WTC11 (cell line): ENCODE measurements at regions not wholly inside any gene's neighbourhood (a gene's known extent, or its start where the extent isn't known, plus 50 kb on each side); places are given as distances from the start of the nearest gene placed in this dataset.

Experiments
- ATAC-seq: fragments of 200-7000 bp; cut with Tn5 transposase; 2 replicates; pipeline ENCODE4 v1.10.0; 2021; ENCODE audit warnings: mild to moderate bottlenecking, moderate library complexity
- CTCF ChIA-PET: fragments of 300-600 bp; sonication (Branson Sonifier 250); formaldehyde crosslinking; loops from one replicate; lab custom pipeline; 2021; ENCODE audit warnings: antibody characterized with exemption; lab: Charles Lee
- POLR2A ChIA-PET: fragments of 350-600 bp; sonication (Branson Sonifier 250); formaldehyde crosslinking; loops from one replicate; lab custom pipeline; 2021; ENCODE audit warnings: antibody characterized with exemption; lab: Charles Lee
- DNase-seq: peaks from one replicate; pipeline ENCODE4 v3.0.0; 2021; ENCODE audit warnings: low spot score
- H3K27ac Mint-ChIP-seq: 2 replicates; pipeline ENCODE4 v1.8.0; 2021; ENCODE audit warnings: mixed read lengths
- H3K27me3 Mint-ChIP-seq: 2 replicates; pipeline ENCODE4 v1.8.0; 2021; ENCODE audit warnings: low read depth, mild to moderate bottlenecking, moderate library complexity, mixed read lengths
- H3K36me3 Mint-ChIP-seq: 2 replicates; pipeline ENCODE4 v1.8.0; 2021; ENCODE audit warnings: mixed read lengths
- H3K4me1 Mint-ChIP-seq: 2 replicates; pipeline ENCODE4 v1.8.0; 2022; ENCODE audit warnings: mixed read lengths
- H3K4me3 Mint-ChIP-seq: 2 replicates; pipeline ENCODE4 v1.8.0; 2021; ENCODE audit warnings: mild to moderate bottlenecking, moderate library complexity, mixed read lengths
- H3K9me3 Mint-ChIP-seq: 2 replicates; pipeline ENCODE4 v1.8.0; 2021; ENCODE audit warnings: mixed read lengths
- CREM ChIP-seq: sonication (generic); formaldehyde crosslinking; IDR thresholded peaks from 2 replicates; pipeline ENCODE4 v1.8.1; 2022; ENCODE audit warnings: mild to moderate bottlenecking, missing genetic modification reagents, moderate library complexity
- ELF4 ChIP-seq: sonication (generic); formaldehyde crosslinking; IDR thresholded peaks from 2 replicates; pipeline ENCODE4 v1.8.1; 2022; ENCODE audit warnings: low read depth, mild to moderate bottlenecking, moderate library complexity, missing genetic modification reagents
- GABPB1 ChIP-seq: sonication (generic); formaldehyde crosslinking; IDR thresholded peaks from 2 replicates; pipeline ENCODE4 v1.8.1; 2023; ENCODE audit warnings: mild to moderate bottlenecking, missing genetic modification reagents
- NFYB ChIP-seq: sonication (generic); formaldehyde crosslinking; conservative IDR thresholded peaks from 2 replicates; pipeline ENCODE4 v1.8.0; 2022; ENCODE audit warnings: low read depth, missing genetic modification reagents
- PRRX2 ChIP-seq: fragments of 250-450 bp; sonication (Bioruptor Pico); IDR thresholded peaks from 2 replicates; pipeline ENCODE4 v1.8.0; 2021; ENCODE audit warnings: mild to moderate bottlenecking
- SMAD3 ChIP-seq: sonication (generic); formaldehyde crosslinking; IDR thresholded peaks from 2 replicates; pipeline ENCODE4 v1.8.0; 2022; ENCODE audit warnings: missing genetic modification reagents, mild to moderate bottlenecking, borderline replicate concordance
- TEAD1 ChIP-seq: sonication (generic); formaldehyde crosslinking; IDR thresholded peaks from 2 replicates; pipeline ENCODE4 v1.8.0; 2022; ENCODE audit warnings: mild to moderate bottlenecking, missing genetic modification reagents
- ZNF138 ChIP-seq: sonication (generic); formaldehyde crosslinking; conservative IDR thresholded peaks from 2 replicates; pipeline ENCODE4 v1.8.1; 2022; ENCODE audit warnings: mild to moderate bottlenecking, moderate library complexity, missing genetic modification reagents
- ZNF423 ChIP-seq: fragments of 250-450 bp; sonication (Bioruptor Pico); IDR thresholded peaks from 2 replicates; pipeline ENCODE4 v2.1.2; 2022; ENCODE audit warnings: mild to moderate bottlenecking, moderate library complexity
- TF ChIP-seq, protein P1 (sequence below): sonication (generic); formaldehyde crosslinking; IDR thresholded peaks from 2 replicates; pipeline ENCODE4 v1.8.0; 2022; ENCODE audit warnings: missing genetic modification reagents
- TF ChIP-seq, protein P2 (sequence below): sonication (generic); formaldehyde crosslinking; IDR thresholded peaks from 2 replicates; pipeline ENCODE4 v1.8.1; 2023; ENCODE audit warnings: mild to moderate bottlenecking, missing genetic modification reagents, borderline replicate concordance
- TF ChIP-seq, protein P3 (sequence below): fragments of 250-450 bp; sonication (Bioruptor Pico); IDR thresholded peaks from 2 replicates; pipeline ENCODE4 v2.1.2; 2022; ENCODE audit warnings: mild to moderate bottlenecking, moderate library complexity
- TF ChIP-seq, protein P4 (sequence below): sonication (generic); formaldehyde crosslinking; IDR thresholded peaks from 2 replicates; pipeline ENCODE4 v1.8.0; 2023; ENCODE audit warnings: missing genetic modification reagents, mild to moderate bottlenecking, borderline replicate concordance

DNA sequence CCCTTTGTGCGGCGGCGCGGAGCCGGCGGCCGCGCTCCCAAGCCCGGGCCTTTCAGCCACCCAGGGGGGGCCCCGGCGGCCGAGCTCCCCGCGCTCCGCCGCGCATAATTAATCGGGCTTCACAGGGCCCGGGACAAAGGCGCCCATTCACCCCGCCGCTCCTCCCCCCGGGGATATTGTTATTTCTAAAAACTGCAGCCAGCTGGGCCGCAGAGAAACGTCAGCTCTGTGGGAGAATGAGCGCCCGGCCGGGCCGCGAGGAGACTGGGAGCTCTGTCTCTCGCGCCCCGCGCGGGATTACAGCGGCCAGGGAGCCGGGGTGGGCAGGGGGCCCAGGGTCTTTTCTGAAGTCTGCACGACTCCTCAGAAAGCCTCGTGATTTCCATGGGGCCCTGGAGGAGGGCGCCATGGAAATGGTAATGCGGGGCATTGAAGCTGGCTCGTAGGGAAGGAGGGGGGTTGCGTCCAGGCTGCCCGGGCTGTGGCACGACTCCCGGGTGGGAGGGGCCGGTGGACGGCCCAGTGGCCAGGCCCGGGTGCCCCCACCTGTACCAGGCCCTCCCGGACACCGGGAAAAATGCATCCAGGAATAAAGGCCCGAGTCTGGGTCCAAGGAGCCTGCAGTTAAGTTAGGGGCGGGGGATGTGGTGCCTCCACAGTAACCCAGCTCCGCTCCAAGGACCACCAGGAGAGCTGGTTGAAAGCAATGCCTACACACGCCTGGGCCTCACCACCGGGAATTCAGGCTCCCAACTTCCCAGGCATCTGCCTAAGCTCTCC, 125.3 kb downstream of the ZFP36L2 start (continued):
- TF ChIP-seq ZNF423 (CRISPR knock-in tag) (peak; percentile 87), PRRX2 (no peak), SMAD3 (CRISPR knock-in tag) (peak; percentile 43; the same call in 1 of the 2 replicates)
- TF ChIP-seq, protein P1, sequence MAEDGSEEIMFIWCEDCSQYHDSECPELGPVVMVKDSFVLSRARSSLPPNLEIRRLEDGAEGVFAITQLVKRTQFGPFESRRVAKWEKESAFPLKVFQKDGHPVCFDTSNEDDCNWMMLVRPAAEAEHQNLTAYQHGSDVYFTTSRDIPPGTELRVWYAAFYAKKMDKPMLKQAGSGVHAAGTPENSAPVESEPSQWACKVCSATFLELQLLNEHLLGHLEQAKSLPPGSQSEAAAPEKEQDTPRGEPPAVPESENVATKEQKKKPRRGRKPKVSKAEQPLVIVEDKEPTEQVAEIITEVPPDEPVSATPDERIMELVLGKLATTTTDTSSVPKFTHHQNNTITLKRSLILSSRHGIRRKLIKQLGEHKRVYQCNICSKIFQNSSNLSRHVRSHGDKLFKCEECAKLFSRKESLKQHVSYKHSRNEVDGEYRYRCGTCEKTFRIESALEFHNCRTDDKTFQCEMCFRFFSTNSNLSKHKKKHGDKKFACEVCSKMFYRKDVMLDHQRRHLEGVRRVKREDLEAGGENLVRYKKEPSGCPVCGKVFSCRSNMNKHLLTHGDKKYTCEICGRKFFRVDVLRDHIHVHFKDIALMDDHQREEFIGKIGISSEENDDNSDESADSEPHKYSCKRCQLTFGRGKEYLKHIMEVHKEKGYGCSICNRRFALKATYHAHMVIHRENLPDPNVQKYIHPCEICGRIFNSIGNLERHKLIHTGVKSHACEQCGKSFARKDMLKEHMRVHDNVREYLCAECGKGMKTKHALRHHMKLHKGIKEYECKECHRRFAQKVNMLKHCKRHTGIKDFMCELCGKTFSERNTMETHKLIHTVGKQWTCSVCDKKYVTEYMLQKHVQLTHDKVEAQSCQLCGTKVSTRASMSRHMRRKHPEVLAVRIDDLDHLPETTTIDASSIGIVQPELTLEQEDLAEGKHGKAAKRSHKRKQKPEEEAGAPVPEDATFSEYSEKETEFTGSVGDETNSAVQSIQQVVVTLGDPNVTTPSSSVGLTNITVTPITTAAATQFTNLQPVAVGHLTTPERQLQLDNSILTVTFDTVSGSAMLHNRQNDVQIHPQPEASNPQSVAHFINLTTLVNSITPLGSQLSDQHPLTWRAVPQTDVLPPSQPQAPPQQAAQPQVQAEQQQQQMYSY (CRISPR knock-in tag): peak; percentile 72
- TF ChIP-seq, protein P2, sequence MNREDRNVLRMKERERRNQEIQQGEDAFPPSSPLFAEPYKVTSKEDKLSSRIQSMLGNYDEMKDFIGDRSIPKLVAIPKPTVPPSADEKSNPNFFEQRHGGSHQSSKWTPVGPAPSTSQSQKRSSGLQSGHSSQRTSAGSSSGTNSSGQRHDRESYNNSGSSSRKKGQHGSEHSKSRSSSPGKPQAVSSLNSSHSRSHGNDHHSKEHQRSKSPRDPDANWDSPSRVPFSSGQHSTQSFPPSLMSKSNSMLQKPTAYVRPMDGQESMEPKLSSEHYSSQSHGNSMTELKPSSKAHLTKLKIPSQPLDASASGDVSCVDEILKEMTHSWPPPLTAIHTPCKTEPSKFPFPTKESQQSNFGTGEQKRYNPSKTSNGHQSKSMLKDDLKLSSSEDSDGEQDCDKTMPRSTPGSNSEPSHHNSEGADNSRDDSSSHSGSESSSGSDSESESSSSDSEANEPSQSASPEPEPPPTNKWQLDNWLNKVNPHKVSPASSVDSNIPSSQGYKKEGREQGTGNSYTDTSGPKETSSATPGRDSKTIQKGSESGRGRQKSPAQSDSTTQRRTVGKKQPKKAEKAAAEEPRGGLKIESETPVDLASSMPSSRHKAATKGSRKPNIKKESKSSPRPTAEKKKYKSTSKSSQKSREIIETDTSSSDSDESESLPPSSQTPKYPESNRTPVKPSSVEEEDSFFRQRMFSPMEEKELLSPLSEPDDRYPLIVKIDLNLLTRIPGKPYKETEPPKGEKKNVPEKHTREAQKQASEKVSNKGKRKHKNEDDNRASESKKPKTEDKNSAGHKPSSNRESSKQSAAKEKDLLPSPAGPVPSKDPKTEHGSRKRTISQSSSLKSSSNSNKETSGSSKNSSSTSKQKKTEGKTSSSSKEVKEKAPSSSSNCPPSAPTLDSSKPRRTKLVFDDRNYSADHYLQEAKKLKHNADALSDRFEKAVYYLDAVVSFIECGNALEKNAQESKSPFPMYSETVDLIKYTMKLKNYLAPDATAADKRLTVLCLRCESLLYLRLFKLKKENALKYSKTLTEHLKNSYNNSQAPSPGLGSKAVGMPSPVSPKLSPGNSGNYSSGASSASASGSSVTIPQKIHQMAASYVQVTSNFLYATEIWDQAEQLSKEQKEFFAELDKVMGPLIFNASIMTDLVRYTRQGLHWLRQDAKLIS: 0 out of 2 replicates have a peak, but pooled peaks have one; percentile 59

DNA sequence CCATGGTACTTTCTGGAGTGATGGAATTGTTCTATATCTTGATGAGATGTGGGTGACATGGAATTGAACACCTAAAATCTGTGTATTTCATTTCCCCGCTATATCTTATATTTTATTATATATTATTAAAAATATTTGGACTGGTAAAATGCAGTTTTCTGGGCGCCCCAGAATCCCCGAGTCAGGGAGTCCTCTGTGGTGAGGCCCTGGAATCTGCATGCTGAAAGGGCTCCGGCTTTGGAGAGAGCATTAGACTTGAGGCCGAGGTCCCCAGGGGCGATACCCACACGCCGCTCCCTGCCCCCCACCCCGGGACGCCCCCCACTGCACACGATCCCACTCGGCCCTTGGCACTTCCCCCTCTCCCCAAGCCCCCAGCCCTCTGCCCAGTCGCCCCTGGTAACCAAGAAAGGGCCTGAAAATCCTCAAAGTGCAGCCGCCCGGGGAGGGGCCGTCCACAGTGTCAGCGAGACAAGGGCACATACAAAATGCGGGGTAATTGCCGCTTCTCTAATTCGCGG, 126.0 kb downstream of the ZFP36L2 start:
- H3K36me3 Mint-ChIP-seq: peaks cover 8% of the 10 kb centered on the region; the same call in 1 of the 2 replicates
- ATAC-seq: no peak

More for the DNA sequence above, 126.0 kb downstream of the ZFP36L2 start:
- ChIA-PET CTCF (interaction anchor here (1.0 to 2.7 kb wide), 10 partner anchors 10 to 384 kb away, joined by 3 to 17 read pairs (median 6); no protein-coding TSS in a partner anchor), POLR2A (no interaction called here)
- DNase-seq: no peak
- peaks cover 23% of the 10 kb centered on the region for H3K4me1 Mint-ChIP-seq
- H3K27me3 Mint-ChIP-seq: peaks cover 34% of the 10 kb centered on the region
- TF ChIP-seq GABPB1 (CRISPR knock-in tag) (no peak), CREM (CRISPR knock-in tag) (no peak), ELF4 (no peak), ZNF138 (CRISPR knock-in tag) (no peak), TEAD1 (CRISPR knock-in tag) (no peak), NFYB (CRISPR knock-in tag) (no peak)
- TF ChIP-seq, protein P2: no peak
- TF ChIP-seq, protein P3, sequence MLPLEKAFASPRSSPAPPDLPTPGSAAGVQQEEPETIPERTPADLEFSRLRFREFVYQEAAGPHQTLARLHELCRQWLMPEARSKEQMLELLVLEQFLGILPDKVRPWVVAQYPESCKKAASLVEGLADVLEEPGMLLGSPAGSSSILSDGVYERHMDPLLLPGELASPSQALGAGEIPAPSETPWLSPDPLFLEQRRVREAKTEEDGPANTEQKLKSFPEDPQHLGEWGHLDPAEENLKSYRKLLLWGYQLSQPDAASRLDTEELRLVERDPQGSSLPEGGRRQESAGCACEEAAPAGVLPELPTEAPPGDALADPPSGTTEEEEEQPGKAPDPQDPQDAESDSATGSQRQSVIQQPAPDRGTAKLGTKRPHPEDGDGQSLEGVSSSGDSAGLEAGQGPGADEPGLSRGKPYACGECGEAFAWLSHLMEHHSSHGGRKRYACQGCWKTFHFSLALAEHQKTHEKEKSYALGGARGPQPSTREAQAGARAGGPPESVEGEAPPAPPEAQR (CRISPR knock-in tag): no peak
- TF ChIP-seq, protein P4, sequence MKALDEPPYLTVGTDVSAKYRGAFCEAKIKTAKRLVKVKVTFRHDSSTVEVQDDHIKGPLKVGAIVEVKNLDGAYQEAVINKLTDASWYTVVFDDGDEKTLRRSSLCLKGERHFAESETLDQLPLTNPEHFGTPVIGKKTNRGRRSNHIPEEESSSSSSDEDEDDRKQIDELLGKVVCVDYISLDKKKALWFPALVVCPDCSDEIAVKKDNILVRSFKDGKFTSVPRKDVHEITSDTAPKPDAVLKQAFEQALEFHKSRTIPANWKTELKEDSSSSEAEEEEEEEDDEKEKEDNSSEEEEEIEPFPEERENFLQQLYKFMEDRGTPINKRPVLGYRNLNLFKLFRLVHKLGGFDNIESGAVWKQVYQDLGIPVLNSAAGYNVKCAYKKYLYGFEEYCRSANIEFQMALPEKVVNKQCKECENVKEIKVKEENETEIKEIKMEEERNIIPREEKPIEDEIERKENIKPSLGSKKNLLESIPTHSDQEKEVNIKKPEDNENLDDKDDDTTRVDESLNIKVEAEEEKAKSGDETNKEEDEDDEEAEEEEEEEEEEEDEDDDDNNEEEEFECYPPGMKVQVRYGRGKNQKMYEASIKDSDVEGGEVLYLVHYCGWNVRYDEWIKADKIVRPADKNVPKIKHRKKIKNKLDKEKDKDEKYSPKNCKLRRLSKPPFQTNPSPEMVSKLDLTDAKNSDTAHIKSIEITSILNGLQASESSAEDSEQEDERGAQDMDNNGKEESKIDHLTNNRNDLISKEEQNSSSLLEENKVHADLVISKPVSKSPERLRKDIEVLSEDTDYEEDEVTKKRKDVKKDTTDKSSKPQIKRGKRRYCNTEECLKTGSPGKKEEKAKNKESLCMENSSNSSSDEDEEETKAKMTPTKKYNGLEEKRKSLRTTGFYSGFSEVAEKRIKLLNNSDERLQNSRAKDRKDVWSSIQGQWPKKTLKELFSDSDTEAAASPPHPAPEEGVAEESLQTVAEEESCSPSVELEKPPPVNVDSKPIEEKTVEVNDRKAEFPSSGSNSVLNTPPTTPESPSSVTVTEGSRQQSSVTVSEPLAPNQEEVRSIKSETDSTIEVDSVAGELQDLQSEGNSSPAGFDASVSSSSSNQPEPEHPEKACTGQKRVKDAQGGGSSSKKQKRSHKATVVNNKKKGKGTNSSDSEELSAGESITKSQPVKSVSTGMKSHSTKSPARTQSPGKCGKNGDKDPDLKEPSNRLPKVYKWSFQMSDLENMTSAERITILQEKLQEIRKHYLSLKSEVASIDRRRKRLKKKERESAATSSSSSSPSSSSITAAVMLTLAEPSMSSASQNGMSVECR (CRISPR knock-in tag): no peak
- H3K4me3 Mint-ChIP-seq: peak overlapping the region; percentile 49
- no peak overlapping the region for H3K27ac Mint-ChIP-seq
- H3K9me3 Mint-ChIP-seq: peaks cover 16% of the 10 kb centered on the region
